Activated CD4-positive, alpha-beta T cell treated with anti-CD3 and anti-CD28 coated beads, Interleukin-2, amount 10 ng/mL, durations not matched to agents 24 days and 14 days (primary cell): ENCODE measurements at regions not wholly inside any gene's neighbourhood (a gene's known extent, or its start where the extent isn't known, plus 50 kb on each side); places are given as distances from the start of the nearest gene placed in this dataset.

Source experiments
- DNase-seq: peaks from one replicate; pipeline ENCODE4 v3.0.0; 2022
- H3K27ac Mint-ChIP-seq: one replicate; pipeline ENCODE4 v1.8.0; 2022; ENCODE audit warnings: mild to moderate bottlenecking, mixed read lengths
- H3K27me3 Mint-ChIP-seq: one replicate; pipeline ENCODE4 v1.8.0; 2022; ENCODE audit warnings: mixed read lengths
- H3K36me3 Mint-ChIP-seq: one replicate; pipeline ENCODE4 v1.8.0; 2022; ENCODE audit warnings: low read depth, mild to moderate bottlenecking, mixed read lengths
- H3K4me1 Mint-ChIP-seq: one replicate; pipeline ENCODE4 v1.8.0; 2021; ENCODE audit warnings: mixed read lengths
- H3K4me3 Mint-ChIP-seq: one replicate; pipeline ENCODE4 v1.8.0; 2022; ENCODE audit warnings: mild to moderate bottlenecking, moderate library complexity, mixed read lengths
- H3K9me3 Mint-ChIP-seq: one replicate; pipeline ENCODE4 v1.8.0; 2021; ENCODE audit warnings: mixed read lengths
- intact Hi-C: fragments of 100-400 bp; cut with micrococcal nuclease; formaldehyde crosslinking; loops from one replicate; pipeline ENCODE4 v1.15.1; 2023

- no peaks in the 10 kb centered on the region for H3K36me3 Mint-ChIP-seq
- peaks cover 34% of the 10 kb centered on the region for H3K27me3 Mint-ChIP-seq
- intact Hi-C loops = no loop called here
- H3K4me1 Mint-ChIP-seq = no peaks in the 10 kb centered on the region
- H3K9me3 Mint-ChIP-seq = no peaks in the 10 kb centered on the region
- no peak overlapping the region for H3K4me3 Mint-ChIP-seq
- no peak for DNase-seq
- H3K27ac Mint-ChIP-seq = no peak overlapping the region
Observed at GRCh38 chr15:62953496-62954045, 89.0 kb upstream of the TPM1 start.

GRCh38 chr15:62957130-62957529, 85.4 kb upstream of the TPM1 start:
- Mint-ChIP-seq H3K9me3 (no peaks in the 10 kb centered on the region), H3K27me3 (peaks cover 17% of the 10 kb centered on the region), H3K27ac (no peak overlapping the region), H3K36me3 (no peaks in the 10 kb centered on the region), H3K4me3 (no peak overlapping the region), H3K4me1 (no peaks in the 10 kb centered on the region)
- intact Hi-C loops = no loop called here
- no peak for DNase-seq

- Mint-ChIP-seq H3K36me3 (no peaks in the 10 kb centered on the region), H3K4me1 (no peaks in the 10 kb centered on the region), H3K27ac (no peak overlapping the region), H3K9me3 (no peaks in the 10 kb centered on the region), H3K27me3 (peaks cover 6% of the 10 kb centered on the region), H3K4me3 (no peak overlapping the region)
- intact Hi-C loops = no loop called here
- no peak for DNase-seq
Observed at GRCh38 chr15:62958528-62959363, 83.8 kb upstream of the TPM1 start.

GRCh38 chr15:62961134-62961533, 81.4 kb upstream of the TPM1 start:
- no peaks in the 10 kb centered on the region for H3K4me1 Mint-ChIP-seq
- H3K36me3 Mint-ChIP-seq = no peaks in the 10 kb centered on the region
- no peak for DNase-seq
- peaks cover 3% of the 10 kb centered on the region for H3K27me3 Mint-ChIP-seq
- no peaks in the 10 kb centered on the region for H3K9me3 Mint-ChIP-seq
- no peak overlapping the region for H3K27ac Mint-ChIP-seq
- intact Hi-C loops = no loop called here
- H3K4me3 Mint-ChIP-seq = no peak overlapping the region

- Mint-ChIP-seq H3K9me3 (no peaks in the 10 kb centered on the region), H3K27ac (no peak overlapping the region), H3K27me3 (no peaks in the 10 kb centered on the region), H3K4me3 (no peak overlapping the region), H3K36me3 (no peaks in the 10 kb centered on the region), H3K4me1 (no peaks in the 10 kb centered on the region)
- no peak for DNase-seq
- intact Hi-C loops = no loop called here
Observed at GRCh38 chr15:62962101-62962995, 80.2 kb upstream of the TPM1 start.

- Mint-ChIP-seq H3K36me3 (no peaks in the 10 kb centered on the region), H3K27ac (no peak overlapping the region), H3K9me3 (no peaks in the 10 kb centered on the region), H3K4me3 (no peak overlapping the region), H3K4me1 (no peaks in the 10 kb centered on the region), H3K27me3 (no peaks in the 10 kb centered on the region)
- DNase-seq = no peak
- intact Hi-C loops = no loop called here
Observed at GRCh38 chr15:62964251-62964650, 78.3 kb upstream of the TPM1 start.

DNA sequence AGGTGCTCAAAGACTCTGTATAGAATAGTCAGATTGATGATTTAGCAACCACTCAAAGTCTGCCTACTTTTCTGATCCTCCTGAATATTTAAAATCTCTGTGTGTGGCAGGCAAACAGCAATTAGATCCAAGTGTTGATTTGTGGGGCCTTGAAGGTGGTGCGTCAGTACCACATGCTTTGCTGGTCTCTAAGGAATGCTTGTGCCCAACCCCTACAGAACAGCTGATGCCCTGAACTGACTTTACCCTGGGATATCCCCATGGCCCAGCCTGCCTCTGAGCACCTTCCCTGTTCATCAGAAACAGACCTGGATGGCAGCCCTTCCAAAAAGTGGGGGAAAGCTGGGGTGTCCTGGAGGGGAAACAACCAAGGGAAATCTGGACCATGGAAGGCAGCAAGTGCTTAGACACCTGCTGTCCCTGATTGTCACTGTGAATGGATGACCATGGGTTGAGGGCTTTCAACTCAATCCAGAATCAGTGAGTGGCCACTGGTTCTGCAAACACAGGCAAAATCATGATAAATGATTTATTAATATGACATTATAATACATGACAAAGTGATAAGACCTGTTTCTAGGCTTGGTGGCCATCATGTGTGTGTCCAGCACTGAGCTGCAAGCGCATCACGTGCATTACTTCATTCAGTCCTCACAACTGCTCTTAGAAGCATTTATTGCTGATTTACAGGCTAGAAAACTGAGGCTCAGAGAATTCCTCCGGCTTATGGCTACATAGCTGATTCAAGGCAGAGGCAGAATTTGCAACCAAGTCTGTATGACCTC, 76.1 kb upstream of the TPM1 start:
- intact Hi-C loops = no loop called here
- Mint-ChIP-seq H3K4me1 (peaks cover 1% of the 10 kb centered on the region), H3K9me3 (no peaks in the 10 kb centered on the region), H3K27ac (no peak overlapping the region), H3K4me3 (no peak overlapping the region), H3K27me3 (peaks cover 6% of the 10 kb centered on the region), H3K36me3 (no peaks in the 10 kb centered on the region)
- DNase-seq = no peak

GRCh38 chr15:62968699-62969098, 73.8 kb upstream of the TPM1 start:
- H3K4me1 Mint-ChIP-seq = peaks cover 1% of the 10 kb centered on the region
- no peak overlapping the region for H3K27ac Mint-ChIP-seq
- H3K9me3 Mint-ChIP-seq = no peaks in the 10 kb centered on the region
- no peak overlapping the region for H3K4me3 Mint-ChIP-seq
- no peaks in the 10 kb centered on the region for H3K36me3 Mint-ChIP-seq
- peaks cover 12% of the 10 kb centered on the region for H3K27me3 Mint-ChIP-seq
- DNase-seq = no peak
- intact Hi-C loops = no loop called here

GRCh38 chr15:62969442-62970089, 73.0 kb upstream of the TPM1 start:
- no peaks in the 10 kb centered on the region for H3K36me3 Mint-ChIP-seq
- no peak for DNase-seq
- H3K9me3 Mint-ChIP-seq = no peaks in the 10 kb centered on the region
- intact Hi-C loops = no loop called here
- H3K27me3 Mint-ChIP-seq = peaks cover 12% of the 10 kb centered on the region
- H3K27ac Mint-ChIP-seq = no peak overlapping the region
- peaks cover 1% of the 10 kb centered on the region for H3K4me1 Mint-ChIP-seq
- H3K4me3 Mint-ChIP-seq = no peak overlapping the region

GRCh38 chr15:62972814-62973213, 69.7 kb upstream of the TPM1 start:
- peaks cover 12% of the 10 kb centered on the region for H3K27me3 Mint-ChIP-seq

GRCh38 chr15:62975515-62975914, 67.0 kb upstream of the TPM1 start:
- Mint-ChIP-seq H3K4me1 (peaks cover 1% of the 10 kb centered on the region), H3K36me3 (no peaks in the 10 kb centered on the region), H3K9me3 (no peaks in the 10 kb centered on the region), H3K4me3 (no peak overlapping the region), H3K27ac (no peak overlapping the region), H3K27me3 (peaks cover 9% of the 10 kb centered on the region)
- intact Hi-C loops = no loop called here
- DNase-seq = no peak

More at GRCh38 chr15:62972814-62973213, 69.7 kb upstream of the TPM1 start:
- Mint-ChIP-seq H3K4me1 (peaks cover 1% of the 10 kb centered on the region), H3K36me3 (no peaks in the 10 kb centered on the region), H3K9me3 (no peaks in the 10 kb centered on the region), H3K4me3 (no peak overlapping the region), H3K27ac (no peak overlapping the region)
- DNase-seq = no peak
- intact Hi-C loops = no loop called here

DNA sequence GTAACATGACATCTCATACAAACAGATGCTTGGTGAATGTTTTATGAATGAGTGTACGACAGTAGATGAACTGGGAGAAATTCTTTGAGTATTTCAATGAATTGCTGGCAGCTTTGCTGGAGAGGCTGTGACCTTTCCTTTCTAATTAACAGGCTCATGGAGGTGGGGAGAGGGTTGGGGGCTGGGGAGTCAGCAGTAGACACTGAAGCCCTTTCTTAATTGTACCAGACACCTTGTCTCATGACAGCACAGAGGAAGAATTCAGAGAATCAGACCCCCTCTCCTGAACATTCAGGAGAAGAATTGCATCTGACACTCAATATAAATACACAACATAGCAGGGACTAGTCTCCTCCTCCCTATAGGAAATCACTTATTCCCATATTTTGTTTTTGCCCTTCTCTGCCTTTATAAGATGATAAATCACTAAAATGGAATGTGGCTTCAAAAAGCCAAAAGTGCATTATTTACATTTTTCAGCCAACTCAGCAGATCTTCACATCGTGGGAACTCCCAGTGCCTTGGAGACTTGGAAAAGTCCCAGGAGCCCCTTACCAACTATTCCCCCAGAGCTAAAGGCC, 66.2 kb upstream of the TPM1 start:
- Mint-ChIP-seq H3K27ac (no peak overlapping the region), H3K9me3 (no peaks in the 10 kb centered on the region), H3K36me3 (no peaks in the 10 kb centered on the region), H3K27me3 (peaks cover 8% of the 10 kb centered on the region), H3K4me3 (no peak overlapping the region), H3K4me1 (no peaks in the 10 kb centered on the region)
- DNase-seq = no peak
- intact Hi-C loops = no loop called here
